Suppressor macrophage treated with lipopolysaccharide for 4 hours (primary cell): ENCODE measurements at regions not wholly inside any gene's neighbourhood (a gene's known extent, or its start where the extent isn't known, plus 50 kb on each side); places are given as distances from the start of the nearest gene placed in this dataset.
"Not testable (repeated sequence)": the region's sequence is repeated elsewhere in the genome, so short reads cannot be mapped to it uniquely, and the experiment has no call there.

Source experiments
- DNase-seq: peaks from one replicate; pipeline ENCODE4 v3.0.0-alpha.2; 2020

GRCh38 chr16:59665618-59666220 is 931.6 kb upstream of the GOT2 start:
- no peak for DNase-seq

- no peak for DNase-seq
Observed at GRCh38 chr16:59658572-59658971, 924.5 kb upstream of the GOT2 start.

- no peak for DNase-seq
Observed at GRCh38 chr16:59655031-59655430, 920.9 kb upstream of the GOT2 start.

GRCh38 chr16:59654455-59654854 is 920.3 kb upstream of the GOT2 start:
- no peak for DNase-seq

- no peak for DNase-seq
Observed at GRCh38 chr16:59651662-59652061, 917.5 kb upstream of the GOT2 start.

- DNase-seq: no peak
Observed at GRCh38 chr16:59645194-59645593, 911.1 kb upstream of the GOT2 start.

GRCh38 chr16:59635674-59636073 is 901.6 kb upstream of the GOT2 start:
- no peak for DNase-seq

GRCh38 chr16:59634951-59635350 is 900.8 kb upstream of the GOT2 start:
- no peak for DNase-seq

- DNase-seq: no peak
Observed at GRCh38 chr16:59634004-59634579, 900.0 kb upstream of the GOT2 start.

- no peak for DNase-seq
Observed at GRCh38 chr16:59632276-59632855, 898.2 kb upstream of the GOT2 start.

- not testable (repeated sequence) for DNase-seq
Observed at GRCh38 chr16:59624381-59624780, 890.3 kb upstream of the GOT2 start.

- DNase-seq: no peak
Observed at GRCh38 chr16:59614466-59615240, 880.5 kb upstream of the GOT2 start.

- DNase-seq: not testable (repeated sequence)
Observed at GRCh38 chr16:59612910-59613620, 878.9 kb upstream of the GOT2 start.

- DNase-seq: no peak
Observed at GRCh38 chr16:59612094-59612493, 878.0 kb upstream of the GOT2 start.

- DNase-seq: no peak
Observed at GRCh38 chr16:59611556-59611955, 877.4 kb upstream of the GOT2 start.

GRCh38 chr16:59605706-59606105 is 871.6 kb upstream of the GOT2 start:
- DNase-seq: no peak

GRCh38 chr16:59604354-59604753 is 870.2 kb upstream of the GOT2 start:
- no peak for DNase-seq

GRCh38 chr16:59601452-59601851 is 867.3 kb upstream of the GOT2 start:
- DNase-seq: no peak

- DNase-seq: no peak
Observed at GRCh38 chr16:59597269-59597668, 863.2 kb upstream of the GOT2 start.

GRCh38 chr16:59596693-59597092 is 862.6 kb upstream of the GOT2 start:
- no peak for DNase-seq

GRCh38 chr16:59593194-59593661 is 859.1 kb upstream of the GOT2 start:
- DNase-seq: no peak

GRCh38 chr16:59591480-59591879 is 857.4 kb upstream of the GOT2 start:
- DNase-seq: no peak

GRCh38 chr16:59590845-59591244 is 856.7 kb upstream of the GOT2 start:
- DNase-seq: no peak
